LNCAP (cell line): ENCODE measurements at regions not wholly inside any gene's neighbourhood (a gene's known extent, or its start where the extent isn't known, plus 50 kb on each side); places are given as distances from the start of the nearest gene placed in this dataset.

Source experiments
- TF ChIP-seq, protein P1 (sequence below): fragments of 450-650 bp; IDR thresholded peaks from 2 replicates; pipeline ENCODE4 v1.5.1; 2017; ENCODE audit warnings: mild to moderate bottlenecking

DNA sequence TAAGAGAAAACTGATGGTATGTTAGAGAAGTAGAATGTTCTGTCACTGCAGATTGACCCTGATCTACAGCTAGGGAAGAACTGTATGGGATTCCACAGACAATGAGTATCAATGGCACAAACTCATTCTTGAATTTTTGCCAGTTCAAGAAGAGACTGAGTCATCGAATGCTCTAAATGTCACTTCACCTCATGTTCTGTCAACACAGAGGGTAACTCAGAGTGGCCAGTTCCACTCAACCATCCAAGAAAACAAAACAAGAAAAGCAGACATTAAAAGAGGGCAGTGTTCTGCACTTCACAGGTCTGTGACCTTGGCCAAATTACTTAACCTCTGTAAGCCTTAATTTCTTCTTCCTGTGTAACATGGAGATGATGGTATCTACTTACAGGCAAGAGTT is 132.2 kb upstream of the HMHB1 start:
- TF ChIP-seq, protein P1, sequence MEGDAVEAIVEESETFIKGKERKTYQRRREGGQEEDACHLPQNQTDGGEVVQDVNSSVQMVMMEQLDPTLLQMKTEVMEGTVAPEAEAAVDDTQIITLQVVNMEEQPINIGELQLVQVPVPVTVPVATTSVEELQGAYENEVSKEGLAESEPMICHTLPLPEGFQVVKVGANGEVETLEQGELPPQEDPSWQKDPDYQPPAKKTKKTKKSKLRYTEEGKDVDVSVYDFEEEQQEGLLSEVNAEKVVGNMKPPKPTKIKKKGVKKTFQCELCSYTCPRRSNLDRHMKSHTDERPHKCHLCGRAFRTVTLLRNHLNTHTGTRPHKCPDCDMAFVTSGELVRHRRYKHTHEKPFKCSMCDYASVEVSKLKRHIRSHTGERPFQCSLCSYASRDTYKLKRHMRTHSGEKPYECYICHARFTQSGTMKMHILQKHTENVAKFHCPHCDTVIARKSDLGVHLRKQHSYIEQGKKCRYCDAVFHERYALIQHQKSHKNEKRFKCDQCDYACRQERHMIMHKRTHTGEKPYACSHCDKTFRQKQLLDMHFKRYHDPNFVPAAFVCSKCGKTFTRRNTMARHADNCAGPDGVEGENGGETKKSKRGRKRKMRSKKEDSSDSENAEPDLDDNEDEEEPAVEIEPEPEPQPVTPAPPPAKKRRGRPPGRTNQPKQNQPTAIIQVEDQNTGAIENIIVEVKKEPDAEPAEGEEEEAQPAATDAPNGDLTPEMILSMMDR, result no peak

DNA sequence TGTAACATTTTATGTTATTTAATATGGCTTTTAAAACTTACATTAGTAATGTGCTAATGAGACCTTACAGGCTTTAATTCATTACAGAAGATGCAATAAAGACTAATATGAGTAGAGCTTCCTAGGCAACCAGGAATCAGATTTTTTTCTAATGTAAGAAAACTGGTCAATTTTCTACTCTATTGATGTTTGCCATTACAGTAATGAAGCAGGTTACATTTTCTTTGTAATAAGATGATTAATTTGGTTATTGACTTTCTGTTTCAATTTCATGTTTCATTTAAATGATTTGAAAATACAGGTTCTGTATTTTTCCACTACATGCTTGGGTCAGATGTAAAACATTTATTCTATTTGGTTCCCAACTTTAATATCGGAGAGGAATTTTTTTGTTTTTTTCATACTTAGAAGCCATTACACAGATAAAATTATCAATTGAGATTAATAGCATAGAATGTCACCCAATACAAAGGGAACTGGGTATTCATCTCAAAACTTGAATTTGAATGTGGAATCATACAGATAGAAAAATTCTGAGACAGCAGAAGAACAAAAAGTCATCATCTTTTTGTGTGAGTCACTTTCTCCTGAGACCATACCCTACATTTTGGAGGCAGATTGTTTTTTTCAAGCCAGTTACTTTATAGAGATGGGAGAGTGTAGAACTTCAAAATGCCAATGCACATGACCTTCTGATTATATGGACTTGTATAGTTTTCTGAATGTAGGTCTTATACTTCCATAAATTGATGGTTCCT is 133.6 kb upstream of the HMHB1 start:
- TF ChIP-seq, protein P1, result no peak

DNA sequence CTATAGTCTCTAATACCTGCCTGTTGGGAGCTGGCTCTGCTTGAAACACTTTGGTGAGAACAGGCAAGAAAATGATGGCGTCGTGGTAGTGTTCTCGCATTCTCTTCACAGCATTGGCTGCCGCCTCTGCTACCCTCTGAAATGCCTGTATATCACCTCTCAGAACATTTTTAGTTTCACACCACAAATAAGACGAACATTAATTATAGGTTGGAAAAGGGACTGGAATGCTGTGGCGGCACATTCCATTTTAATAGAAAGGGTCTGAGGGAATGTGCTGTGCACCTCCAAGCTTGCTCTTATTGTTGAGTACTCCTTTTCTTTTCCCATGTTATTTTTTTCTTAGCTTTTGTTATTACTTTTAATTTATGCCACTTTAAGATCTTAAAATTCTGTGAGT is 134.6 kb upstream of the HMHB1 start:
- TF ChIP-seq, protein P1, result no peak

DNA sequence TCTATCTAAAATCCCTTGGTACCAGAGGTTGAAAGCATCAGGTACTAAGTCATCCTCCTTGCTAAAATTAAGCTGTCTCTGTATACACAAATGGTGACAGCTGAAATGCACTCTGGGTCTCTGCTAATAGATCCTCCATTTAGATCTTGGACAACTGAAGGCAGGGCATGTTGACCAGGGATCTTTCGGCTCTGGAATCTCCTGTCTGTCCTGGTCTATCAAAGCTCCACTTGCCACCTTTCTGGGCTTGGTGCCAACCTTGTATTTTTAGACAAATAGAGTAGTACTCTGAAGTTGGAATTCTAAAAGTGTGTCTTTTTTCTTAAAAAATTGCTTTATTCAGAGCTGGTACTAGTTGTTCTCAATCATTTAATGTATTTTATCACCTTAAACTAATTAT is 135.2 kb upstream of the HMHB1 start:
- TF ChIP-seq, protein P1, result no peak

DNA sequence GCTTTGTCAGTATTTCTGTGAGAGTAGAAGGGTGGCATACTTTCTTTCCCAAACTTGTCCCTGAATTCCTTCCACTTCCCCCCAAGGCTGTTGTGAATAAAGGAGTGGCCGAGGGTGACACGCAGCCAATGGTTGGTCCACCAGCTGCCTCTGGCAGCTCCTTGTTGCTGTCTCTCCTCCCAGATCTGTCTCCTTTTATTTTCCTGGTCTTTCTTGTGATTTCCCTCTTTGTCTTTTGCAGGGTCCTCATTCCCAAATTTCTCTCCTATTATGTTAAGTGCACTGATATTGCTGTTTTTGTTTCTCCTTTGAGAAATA is 137.5 kb upstream of the HMHB1 start:
- TF ChIP-seq, protein P1, result no peak

DNA sequence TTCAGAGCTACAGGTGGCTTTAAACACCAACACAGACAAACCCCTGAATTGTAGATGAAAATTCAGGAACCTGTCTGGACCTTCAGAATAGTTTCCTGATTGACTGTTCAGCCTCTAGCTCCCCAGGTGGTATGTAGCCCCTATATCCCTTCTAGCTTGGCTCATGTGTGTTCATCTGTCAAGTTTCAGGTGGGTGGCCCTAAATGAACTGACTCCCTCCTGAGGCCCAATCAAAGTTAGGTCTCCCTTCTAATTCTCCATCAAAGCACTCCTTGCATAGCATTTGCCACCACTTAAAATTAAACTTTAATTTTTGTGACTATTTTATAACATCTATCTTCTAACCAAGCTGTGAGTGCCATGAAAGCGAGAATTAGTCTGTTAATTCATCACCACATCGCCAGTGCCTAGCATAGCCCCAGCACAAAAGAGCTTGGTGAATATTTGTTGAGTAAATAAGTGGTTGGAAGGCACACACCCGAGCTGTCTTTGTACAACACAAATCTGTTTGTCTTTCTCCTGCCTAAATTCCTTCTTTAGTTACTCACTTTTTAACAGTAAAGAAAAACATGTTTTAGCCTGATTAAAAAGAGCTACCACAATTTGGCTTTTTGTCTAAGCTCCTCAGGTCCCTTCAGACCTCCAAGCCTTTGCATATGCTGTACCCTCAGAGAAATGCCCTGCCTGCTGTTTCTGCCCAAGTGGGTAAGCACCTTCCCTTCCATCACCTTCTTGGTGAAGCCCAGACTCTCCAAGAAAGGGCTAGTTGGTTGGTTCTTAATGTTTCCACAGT is 138.1 kb upstream of the HMHB1 start:
- TF ChIP-seq, protein P1, result no peak

DNA sequence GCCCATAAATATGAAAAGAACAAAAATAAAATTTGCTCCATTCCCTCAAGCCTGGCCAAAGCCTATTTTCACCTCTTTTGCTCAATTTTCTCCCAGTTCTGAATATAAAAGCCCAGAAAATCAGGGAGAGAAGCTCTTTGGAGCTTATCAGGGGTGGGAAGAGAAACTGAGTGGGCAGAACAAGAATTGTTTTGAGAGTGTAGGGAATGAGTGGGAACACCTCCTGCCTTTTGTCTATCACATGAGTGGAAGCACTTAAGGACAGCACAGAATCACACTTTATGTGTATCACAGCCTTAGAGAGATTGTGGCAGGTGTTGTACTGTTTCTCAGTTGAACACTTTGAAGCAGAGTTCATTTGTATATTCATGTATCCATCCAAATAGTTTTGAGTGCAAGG is 139.2 kb upstream of the HMHB1 start:
- TF ChIP-seq, protein P1, result no peak
